ENCODE measurements at regions not wholly inside any gene's neighbourhood (a gene's known extent, or its start where the extent isn't known, plus 50 kb on each side); places are given as distances from the start of the nearest gene placed in this dataset.

GRCh38 chr9:110073356-110073905 lies 134.5 kb downstream of the C9orf152 start:
- Mint-ChIP-seq H3K9me3 (no peaks in the 10 kb centered on the region), H3K4me1 (no peaks in the 10 kb centered on the region), H3K4me3 (no peak overlapping the region)

DNA sequence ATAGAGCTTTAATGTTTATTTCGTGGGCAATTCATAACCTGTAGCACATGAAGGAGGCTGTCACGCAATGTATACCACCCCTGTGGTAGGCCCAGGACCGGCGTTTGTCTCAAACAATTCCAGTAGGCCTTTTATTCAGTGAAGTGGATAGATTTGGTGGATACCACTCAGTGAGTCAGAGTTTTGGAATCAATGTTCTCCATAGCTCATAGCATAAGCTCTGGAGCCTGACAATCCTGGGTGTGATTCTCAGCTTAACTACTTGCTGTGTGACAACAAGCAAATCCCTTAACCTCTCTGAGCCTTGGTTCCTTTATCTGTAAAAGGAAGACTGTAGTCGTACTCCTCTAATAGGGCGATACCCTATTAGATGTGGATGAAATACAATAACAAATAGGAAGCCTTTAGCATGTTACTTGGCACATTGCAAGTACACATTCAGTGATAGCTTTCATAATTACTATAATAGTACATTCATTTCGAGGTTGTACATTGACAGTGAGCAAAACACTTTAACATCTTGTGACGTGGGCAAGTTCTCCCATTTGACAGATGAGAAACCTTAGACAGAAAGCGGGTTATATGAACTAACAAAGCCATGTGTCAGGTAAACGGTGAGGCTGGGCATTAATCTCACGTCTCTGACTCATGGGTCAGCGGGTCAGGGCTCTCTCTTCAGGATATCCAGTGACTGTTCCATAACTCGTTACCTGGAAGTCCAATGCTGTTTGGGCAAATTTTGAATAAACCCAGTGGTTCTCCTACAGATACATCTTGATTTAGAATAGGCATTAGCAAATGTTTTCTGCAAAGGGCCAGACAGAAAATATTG lies 130.8 kb downstream of the C9orf152 start:
- Mint-ChIP-seq H3K36me3 (ENCODE audit: insufficient read depth) (peaks cover 2% of the 10 kb centered on the region), H3K4me3 (no peak overlapping the region), H3K27ac (ENCODE audit: low read depth) (no peak overlapping the region), H3K9me3 (no peaks in the 10 kb centered on the region), H3K27me3 (no peaks in the 10 kb centered on the region), H3K4me1 (peaks cover 6% of the 10 kb centered on the region)
- ATAC-seq (replicated peaks; ENCODE audit: extremely low read depth, poor library complexity, severe bottlenecking) (no peak), DNase-seq (ENCODE audit: low spot score in 2 of 2) (no peak)

More at GRCh38 chr9:110073356-110073905, 134.5 kb downstream of the C9orf152 start:
- H3K27ac Mint-ChIP-seq (ENCODE audit: low read depth) = no peak overlapping the region
- H3K36me3 Mint-ChIP-seq (ENCODE audit: insufficient read depth) = no peaks in the 10 kb centered on the region
- DNase-seq (ENCODE audit: low spot score in 2 of 2) = no peak
- no peak for ATAC-seq (replicated peaks; ENCODE audit: extremely low read depth, poor library complexity, severe bottlenecking)
- H3K27me3 Mint-ChIP-seq = no peaks in the 10 kb centered on the region

GRCh38 chr9:110077925-110078324 lies 130.0 kb downstream of the C9orf152 start:
- Mint-ChIP-seq H3K27me3 (no peaks in the 10 kb centered on the region), H3K9me3 (no peaks in the 10 kb centered on the region), H3K27ac (ENCODE audit: low read depth) (no peak overlapping the region), H3K36me3 (ENCODE audit: insufficient read depth) (peaks cover 2% of the 10 kb centered on the region), H3K4me1 (peaks cover 6% of the 10 kb centered on the region), H3K4me3 (no peak overlapping the region)
- ATAC-seq (replicated peaks; ENCODE audit: extremely low read depth, poor library complexity, severe bottlenecking) = no peak
- no peak for DNase-seq (ENCODE audit: low spot score in 2 of 2)

- Mint-ChIP-seq H3K27me3 (no peaks in the 10 kb centered on the region), H3K4me3 (no peak overlapping the region), H3K36me3 (ENCODE audit: insufficient read depth) (peaks cover 2% of the 10 kb centered on the region), H3K27ac (ENCODE audit: low read depth) (no peak overlapping the region), H3K9me3 (no peaks in the 10 kb centered on the region), H3K4me1 (peaks cover 6% of the 10 kb centered on the region)
- DNase-seq (ENCODE audit: low spot score in 2 of 2) (no peak), ATAC-seq (replicated peaks; ENCODE audit: extremely low read depth, poor library complexity, severe bottlenecking) (no peak)
Measured at GRCh38 chr9:110078604-110079003, 129.4 kb downstream of the C9orf152 start.

DNA sequence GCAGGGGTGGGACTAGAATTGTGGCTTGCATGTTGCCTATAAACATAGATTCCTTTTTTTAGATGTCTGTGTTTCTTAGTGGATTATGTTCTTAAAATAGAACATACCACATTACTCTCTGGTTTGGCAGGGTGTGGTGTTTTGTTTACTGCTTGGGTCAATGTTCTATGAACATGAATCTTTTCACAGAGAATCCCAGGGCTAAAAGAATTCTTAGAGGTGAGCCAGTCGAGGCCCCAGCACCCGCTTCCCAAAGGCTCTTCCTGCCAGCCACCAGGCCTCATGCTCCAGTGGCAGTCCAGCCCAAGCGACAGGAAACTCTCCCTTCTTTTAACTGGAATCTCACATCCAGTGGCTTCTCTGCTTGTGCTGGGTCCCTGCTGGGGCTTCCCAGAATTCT lies 126.6 kb downstream of the C9orf152 start:
- Mint-ChIP-seq H3K36me3 (ENCODE audit: insufficient read depth) (peaks cover 2% of the 10 kb centered on the region), H3K9me3 (no peaks in the 10 kb centered on the region), H3K27me3 (no peaks in the 10 kb centered on the region), H3K27ac (ENCODE audit: low read depth) (no peak overlapping the region), H3K4me1 (peaks cover 6% of the 10 kb centered on the region), H3K4me3 (no peak overlapping the region)
- ATAC-seq (replicated peaks; ENCODE audit: extremely low read depth, poor library complexity, severe bottlenecking) (no peak), DNase-seq (ENCODE audit: low spot score in 2 of 2) (no peak)

- H3K27ac Mint-ChIP-seq (ENCODE audit: low read depth) = no peak overlapping the region
- no peaks in the 10 kb centered on the region for H3K9me3 Mint-ChIP-seq
- H3K4me3 Mint-ChIP-seq = no peak overlapping the region
- ATAC-seq (replicated peaks; ENCODE audit: extremely low read depth, poor library complexity, severe bottlenecking) (no peak), DNase-seq (ENCODE audit: low spot score in 2 of 2) (no peak)
- no peaks in the 10 kb centered on the region for H3K27me3 Mint-ChIP-seq
- peaks cover 2% of the 10 kb centered on the region for H3K36me3 Mint-ChIP-seq (ENCODE audit: insufficient read depth)
- peaks cover 6% of the 10 kb centered on the region for H3K4me1 Mint-ChIP-seq
Measured at GRCh38 chr9:110083866-110084265, 124.1 kb downstream of the C9orf152 start.

DNA sequence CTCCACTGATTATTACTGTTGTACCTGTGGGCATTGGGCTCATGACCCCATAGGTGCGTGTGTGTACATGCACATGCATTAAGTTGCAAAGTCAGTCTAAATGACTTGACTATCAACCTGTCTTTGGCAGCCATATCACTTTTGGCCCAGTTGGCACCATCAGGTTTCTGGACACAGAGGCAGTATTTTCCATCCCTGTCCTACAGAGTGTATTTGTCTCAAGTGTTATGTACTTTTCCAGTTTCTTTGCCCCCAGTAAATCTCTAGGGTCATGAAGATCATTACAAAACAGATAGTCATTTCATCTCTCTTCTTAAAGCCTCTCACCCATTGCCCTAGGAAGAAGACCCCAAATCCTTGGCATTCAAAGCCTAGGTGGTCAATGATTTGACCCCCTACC lies 121.4 kb downstream of the C9orf152 start:
- Mint-ChIP-seq H3K4me3 (no peak overlapping the region), H3K27ac (ENCODE audit: low read depth) (no peak overlapping the region), H3K4me1 (peaks cover 5% of the 10 kb centered on the region), H3K36me3 (ENCODE audit: insufficient read depth) (no peaks in the 10 kb centered on the region), H3K27me3 (no peaks in the 10 kb centered on the region), H3K9me3 (no peaks in the 10 kb centered on the region)
- ATAC-seq (replicated peaks; ENCODE audit: extremely low read depth, poor library complexity, severe bottlenecking) (no peak), DNase-seq (ENCODE audit: low spot score in 2 of 2) (no peak)

GRCh38 chr9:110087605-110088004 lies 120.4 kb downstream of the C9orf152 start:
- no peaks in the 10 kb centered on the region for H3K4me1 Mint-ChIP-seq
- H3K27ac Mint-ChIP-seq (ENCODE audit: low read depth) = no peak overlapping the region
- no peaks in the 10 kb centered on the region for H3K36me3 Mint-ChIP-seq (ENCODE audit: insufficient read depth)
- H3K9me3 Mint-ChIP-seq = no peaks in the 10 kb centered on the region
- H3K27me3 Mint-ChIP-seq = no peaks in the 10 kb centered on the region
- DNase-seq (ENCODE audit: low spot score in 2 of 2) (no peak), ATAC-seq (replicated peaks; ENCODE audit: extremely low read depth, poor library complexity, severe bottlenecking) (no peak)
- H3K4me3 Mint-ChIP-seq = no peak overlapping the region

DNA sequence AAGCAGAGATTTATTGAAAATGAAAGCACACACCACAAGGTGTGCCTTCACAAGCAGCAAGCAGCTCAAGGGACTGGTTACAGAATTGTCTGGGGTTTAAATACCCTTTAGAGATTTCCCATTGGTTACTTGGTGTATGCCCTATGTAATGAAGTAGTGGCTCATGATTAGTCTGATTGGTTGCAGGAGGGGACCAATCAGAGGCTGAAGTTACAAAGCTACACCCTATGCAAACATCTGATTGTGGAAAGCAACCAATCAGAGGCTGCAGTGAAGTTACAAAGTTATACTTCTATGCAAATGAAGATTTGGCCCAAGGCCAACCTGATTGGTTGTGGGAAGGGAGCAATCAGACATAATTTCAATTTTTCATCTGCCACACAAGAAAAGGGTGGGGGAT lies 119.9 kb downstream of the C9orf152 start:
- Mint-ChIP-seq H3K4me1 (no peaks in the 10 kb centered on the region), H3K27ac (ENCODE audit: low read depth) (no peak overlapping the region), H3K36me3 (ENCODE audit: insufficient read depth) (no peaks in the 10 kb centered on the region), H3K4me3 (no peak overlapping the region), H3K9me3 (no peaks in the 10 kb centered on the region), H3K27me3 (no peaks in the 10 kb centered on the region)
- ATAC-seq (replicated peaks; ENCODE audit: extremely low read depth, poor library complexity, severe bottlenecking) = no peak
- no peak for DNase-seq (ENCODE audit: low spot score in 2 of 2)

GRCh38 chr9:110089681-110090370 lies 118.1 kb downstream of the C9orf152 start:
- Mint-ChIP-seq H3K27me3 (no peaks in the 10 kb centered on the region), H3K27ac (ENCODE audit: low read depth) (no peak overlapping the region), H3K4me3 (no peak overlapping the region), H3K9me3 (no peaks in the 10 kb centered on the region), H3K36me3 (ENCODE audit: insufficient read depth) (no peaks in the 10 kb centered on the region), H3K4me1 (no peaks in the 10 kb centered on the region)
- DNase-seq (ENCODE audit: low spot score in 2 of 2) (no peak), ATAC-seq (replicated peaks; ENCODE audit: extremely low read depth, poor library complexity, severe bottlenecking) (no peak)

GRCh38 chr9:110092792-110093191 lies 115.2 kb downstream of the C9orf152 start:
- ATAC-seq (replicated peaks; ENCODE audit: extremely low read depth, poor library complexity, severe bottlenecking) (no peak), DNase-seq (ENCODE audit: low spot score in 2 of 2) (no peak)
- H3K27me3 Mint-ChIP-seq = no peaks in the 10 kb centered on the region
- no peaks in the 10 kb centered on the region for H3K9me3 Mint-ChIP-seq
- no peak overlapping the region for H3K4me3 Mint-ChIP-seq
- H3K4me1 Mint-ChIP-seq = no peaks in the 10 kb centered on the region
- H3K27ac Mint-ChIP-seq (ENCODE audit: low read depth) = no peak overlapping the region
- no peaks in the 10 kb centered on the region for H3K36me3 Mint-ChIP-seq (ENCODE audit: insufficient read depth)

DNA sequence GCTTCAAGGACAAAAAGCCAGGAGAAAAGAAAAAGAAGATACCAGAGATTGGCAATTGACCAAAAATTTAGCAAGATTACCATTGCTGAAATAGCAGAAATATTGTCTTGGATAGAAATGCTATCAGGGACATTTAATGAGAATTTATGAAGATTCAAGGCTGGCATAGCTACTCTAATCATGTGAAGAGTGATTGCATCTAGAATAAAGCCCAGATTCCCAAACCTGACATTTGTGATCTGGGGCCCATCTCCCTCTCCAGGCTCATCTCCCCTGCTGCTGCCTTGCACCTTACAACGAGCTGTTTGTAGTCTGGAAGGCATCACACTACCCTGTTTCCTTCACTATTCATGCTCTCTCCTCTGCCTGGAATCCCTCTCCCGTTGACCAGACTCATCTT lies 114.5 kb downstream of the C9orf152 start:
- H3K4me3 Mint-ChIP-seq = no peak overlapping the region
- H3K9me3 Mint-ChIP-seq = no peaks in the 10 kb centered on the region
- no peaks in the 10 kb centered on the region for H3K36me3 Mint-ChIP-seq (ENCODE audit: insufficient read depth)
- H3K4me1 Mint-ChIP-seq = no peaks in the 10 kb centered on the region
- ATAC-seq (replicated peaks; ENCODE audit: extremely low read depth, poor library complexity, severe bottlenecking) (no peak), DNase-seq (ENCODE audit: low spot score in 2 of 2) (no peak)
- no peak overlapping the region for H3K27ac Mint-ChIP-seq (ENCODE audit: low read depth)
- no peaks in the 10 kb centered on the region for H3K27me3 Mint-ChIP-seq

DNA sequence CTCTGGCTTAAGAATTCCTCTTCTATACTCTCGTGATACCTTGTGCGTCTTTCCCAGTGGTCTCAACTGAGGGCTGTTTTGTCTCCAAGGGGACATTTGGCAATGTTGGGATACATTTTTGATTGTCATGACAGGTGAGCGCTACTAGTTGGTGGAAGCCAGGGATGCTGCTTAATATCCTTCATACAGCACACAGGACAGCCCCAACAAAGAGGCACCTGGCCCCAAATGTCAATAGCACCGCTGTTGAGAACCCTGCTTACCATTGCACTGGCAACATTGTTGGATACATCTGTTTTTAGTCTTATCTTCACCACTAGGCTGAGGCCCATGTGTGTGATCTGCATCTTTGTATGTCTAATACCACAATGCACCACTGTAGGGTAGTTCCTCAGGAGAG lies 114.1 kb downstream of the C9orf152 start:
- no peaks in the 10 kb centered on the region for H3K27me3 Mint-ChIP-seq
- H3K36me3 Mint-ChIP-seq (ENCODE audit: insufficient read depth) = no peaks in the 10 kb centered on the region
- H3K4me1 Mint-ChIP-seq = no peaks in the 10 kb centered on the region
- no peak for ATAC-seq (replicated peaks; ENCODE audit: extremely low read depth, poor library complexity, severe bottlenecking)
- H3K9me3 Mint-ChIP-seq = no peaks in the 10 kb centered on the region
- no peak overlapping the region for H3K27ac Mint-ChIP-seq (ENCODE audit: low read depth)
- no peak for DNase-seq (ENCODE audit: low spot score in 2 of 2)
- H3K4me3 Mint-ChIP-seq = no peak overlapping the region
